HEK293T (cell line): ENCODE measurements at regions not wholly inside any gene's neighbourhood (a gene's known extent, or its start where the extent isn't known, plus 50 kb on each side); places are given as distances from the start of the nearest gene placed in this dataset.
"Not testable (repeated sequence)": the region's sequence is repeated elsewhere in the genome, so short reads cannot be mapped to it uniquely, and the experiment has no call there.

Experiments
- ARNT ChIP-seq: fragments of 450-650 bp; IDR thresholded peaks from 2 replicates; pipeline ENCODE4 v1.6.1; 2017; ENCODE audit warnings: mild to moderate bottlenecking
- BHLHE40 ChIP-seq: fragments of 450-650 bp; IDR thresholded peaks from 2 replicates; pipeline ENCODE4 v1.6.1; 2016; ENCODE audit warnings: mild to moderate bottlenecking, moderate library complexity, borderline replicate concordance
- CTBP1 ChIP-seq: fragments of 450-650 bp; IDR thresholded peaks from 2 replicates; pipeline ENCODE4 v1.6.1; 2016; ENCODE audit warnings: borderline replicate concordance
- FOXK2 ChIP-seq: fragments of 450-650 bp; IDR thresholded peaks from 2 replicates; pipeline ENCODE4 v1.6.1; 2016; ENCODE audit warnings: mild to moderate bottlenecking
- FOXM1 ChIP-seq: fragments of 450-650 bp; IDR thresholded peaks from 2 replicates; pipeline ENCODE4 v1.6.1; 2017; ENCODE audit warnings: mild to moderate bottlenecking, borderline replicate concordance
- L3MBTL2 ChIP-seq: fragments of 450-650 bp; conservative IDR thresholded peaks from 2 replicates; pipeline ENCODE4 v1.6.1; 2016; ENCODE audit warnings: mild to moderate bottlenecking
- NFRKB ChIP-seq: fragments of 450-650 bp; IDR thresholded peaks from 2 replicates; pipeline ENCODE4 v1.6.1; 2016; ENCODE audit warnings: mild to moderate bottlenecking, moderate library complexity
- PKNOX1 ChIP-seq: fragments of 450-650 bp; IDR thresholded peaks from 2 replicates; pipeline ENCODE4 v1.6.1; 2016
- SP1 ChIP-seq: fragments of 450-650 bp; IDR thresholded peaks from 2 replicates; pipeline ENCODE4 v1.6.1; 2017

- TF ChIP-seq PKNOX1, FOXK2, BHLHE40, SP1, CTBP1, ARNT, FOXM1, L3MBTL2, NFRKB: not testable (repeated sequence)
Measured at GRCh38 chr12:92056756-92057155, 88.9 kb downstream of the BTG1 start.
